ENCODE measurements at regions not wholly inside any gene's neighbourhood (a gene's known extent, or its start where the extent isn't known, plus 50 kb on each side); places are given as distances from the start of the nearest gene placed in this dataset.

DNA sequence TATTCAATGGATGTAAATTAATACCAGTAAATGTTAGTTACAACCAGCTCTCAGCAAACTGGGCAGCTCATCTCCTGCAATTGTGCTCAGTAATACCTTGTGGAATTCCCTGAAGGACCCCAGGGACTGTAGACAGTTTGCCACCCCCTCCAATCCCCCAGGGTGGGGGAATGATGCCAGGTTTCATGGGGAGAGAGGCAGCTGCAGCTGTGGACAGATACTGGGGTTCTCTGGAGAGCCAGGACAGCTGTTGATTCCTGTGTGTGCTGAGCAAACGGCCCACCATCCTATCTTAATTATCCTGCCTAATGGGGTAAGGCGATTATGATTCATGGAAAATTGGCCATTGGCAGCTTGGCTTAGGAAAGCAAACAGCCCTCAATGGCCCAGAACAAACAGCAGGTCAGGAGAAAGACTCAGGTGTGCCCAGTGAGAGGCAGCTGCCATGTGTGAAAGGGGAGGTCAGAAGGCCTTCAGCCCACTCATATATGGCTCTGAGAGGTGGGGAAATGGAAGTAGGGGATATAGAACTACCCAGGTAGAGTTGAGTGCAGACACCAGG lies 148.9 kb upstream of the CTTNBP2NL start:
- Mint-ChIP-seq H3K36me3 (ENCODE audit: low read depth) (no peaks in the 10 kb centered on the region), H3K27me3 (ENCODE audit: insufficient read depth) (peaks cover 28% of the 10 kb centered on the region), H3K4me1 (ENCODE audit: low read depth) (peaks cover 12% of the 10 kb centered on the region), H3K9me3 (no peaks in the 10 kb centered on the region), H3K4me3 (no peak overlapping the region), H3K27ac (no peak overlapping the region)
- TF ChIP-seq, protein P1, sequence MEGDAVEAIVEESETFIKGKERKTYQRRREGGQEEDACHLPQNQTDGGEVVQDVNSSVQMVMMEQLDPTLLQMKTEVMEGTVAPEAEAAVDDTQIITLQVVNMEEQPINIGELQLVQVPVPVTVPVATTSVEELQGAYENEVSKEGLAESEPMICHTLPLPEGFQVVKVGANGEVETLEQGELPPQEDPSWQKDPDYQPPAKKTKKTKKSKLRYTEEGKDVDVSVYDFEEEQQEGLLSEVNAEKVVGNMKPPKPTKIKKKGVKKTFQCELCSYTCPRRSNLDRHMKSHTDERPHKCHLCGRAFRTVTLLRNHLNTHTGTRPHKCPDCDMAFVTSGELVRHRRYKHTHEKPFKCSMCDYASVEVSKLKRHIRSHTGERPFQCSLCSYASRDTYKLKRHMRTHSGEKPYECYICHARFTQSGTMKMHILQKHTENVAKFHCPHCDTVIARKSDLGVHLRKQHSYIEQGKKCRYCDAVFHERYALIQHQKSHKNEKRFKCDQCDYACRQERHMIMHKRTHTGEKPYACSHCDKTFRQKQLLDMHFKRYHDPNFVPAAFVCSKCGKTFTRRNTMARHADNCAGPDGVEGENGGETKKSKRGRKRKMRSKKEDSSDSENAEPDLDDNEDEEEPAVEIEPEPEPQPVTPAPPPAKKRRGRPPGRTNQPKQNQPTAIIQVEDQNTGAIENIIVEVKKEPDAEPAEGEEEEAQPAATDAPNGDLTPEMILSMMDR (IDR thresholded peaks at IDR 0.05) = no peak
- DNase-seq = no peak

DNA sequence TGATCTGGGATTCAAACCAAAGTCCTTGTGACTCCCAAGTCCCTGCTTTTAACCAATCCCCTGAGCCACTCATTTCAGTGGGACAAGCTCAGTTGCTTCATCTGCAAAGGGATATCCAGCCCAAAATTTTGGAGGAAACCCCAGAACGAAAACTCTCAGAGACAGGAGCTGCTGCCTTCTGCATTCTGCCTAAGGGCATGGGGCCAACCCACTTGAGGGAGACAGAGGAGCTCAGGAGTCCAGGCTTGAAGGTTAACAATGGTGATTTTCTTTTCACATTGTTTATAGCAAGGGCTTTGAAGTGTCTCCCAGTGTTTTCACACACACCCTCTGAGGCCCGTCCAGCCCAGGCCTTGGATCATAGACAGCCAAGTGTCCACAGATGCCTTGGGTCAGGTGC lies 148.1 kb upstream of the CTTNBP2NL start:
- DNase-seq = no peak
- no peak overlapping the region for H3K27ac Mint-ChIP-seq
- H3K36me3 Mint-ChIP-seq (ENCODE audit: low read depth) = no peaks in the 10 kb centered on the region
- no peaks in the 10 kb centered on the region for H3K9me3 Mint-ChIP-seq
- TF ChIP-seq, protein P1 (IDR thresholded peaks at IDR 0.05) = no peak
- peaks cover 16% of the 10 kb centered on the region for H3K4me1 Mint-ChIP-seq (ENCODE audit: low read depth)
- H3K4me3 Mint-ChIP-seq = no peak overlapping the region
- peaks cover 26% of the 10 kb centered on the region for H3K27me3 Mint-ChIP-seq (ENCODE audit: insufficient read depth)

DNA sequence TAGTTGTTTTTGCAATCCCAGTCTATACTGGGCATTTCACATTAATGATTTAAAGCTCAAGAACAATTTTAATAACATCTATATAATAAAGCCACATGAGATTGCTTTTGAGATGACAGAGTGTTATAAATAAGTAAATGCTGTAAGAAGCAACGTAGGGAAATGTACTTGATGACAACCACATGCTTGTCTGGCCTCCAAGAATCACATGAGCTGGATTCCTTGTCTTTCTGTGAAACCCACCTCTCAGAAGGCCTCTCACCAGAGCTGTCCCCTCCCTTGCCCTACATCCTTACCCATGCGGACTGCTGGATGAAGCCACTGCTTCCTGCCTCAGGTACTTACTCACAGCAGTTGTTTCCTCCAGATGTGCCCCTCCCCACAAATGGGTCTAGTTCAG lies 145.1 kb upstream of the CTTNBP2NL start:
- Mint-ChIP-seq H3K4me3 (no peak overlapping the region), H3K9me3 (no peaks in the 10 kb centered on the region), H3K4me1 (ENCODE audit: low read depth) (peaks cover 16% of the 10 kb centered on the region), H3K27me3 (ENCODE audit: insufficient read depth) (peaks cover 32% of the 10 kb centered on the region), H3K36me3 (ENCODE audit: low read depth) (no peaks in the 10 kb centered on the region), H3K27ac (no peak overlapping the region)
- TF ChIP-seq, protein P1 (IDR thresholded peaks at IDR 0.05) = no peak
- no peak for DNase-seq

DNA sequence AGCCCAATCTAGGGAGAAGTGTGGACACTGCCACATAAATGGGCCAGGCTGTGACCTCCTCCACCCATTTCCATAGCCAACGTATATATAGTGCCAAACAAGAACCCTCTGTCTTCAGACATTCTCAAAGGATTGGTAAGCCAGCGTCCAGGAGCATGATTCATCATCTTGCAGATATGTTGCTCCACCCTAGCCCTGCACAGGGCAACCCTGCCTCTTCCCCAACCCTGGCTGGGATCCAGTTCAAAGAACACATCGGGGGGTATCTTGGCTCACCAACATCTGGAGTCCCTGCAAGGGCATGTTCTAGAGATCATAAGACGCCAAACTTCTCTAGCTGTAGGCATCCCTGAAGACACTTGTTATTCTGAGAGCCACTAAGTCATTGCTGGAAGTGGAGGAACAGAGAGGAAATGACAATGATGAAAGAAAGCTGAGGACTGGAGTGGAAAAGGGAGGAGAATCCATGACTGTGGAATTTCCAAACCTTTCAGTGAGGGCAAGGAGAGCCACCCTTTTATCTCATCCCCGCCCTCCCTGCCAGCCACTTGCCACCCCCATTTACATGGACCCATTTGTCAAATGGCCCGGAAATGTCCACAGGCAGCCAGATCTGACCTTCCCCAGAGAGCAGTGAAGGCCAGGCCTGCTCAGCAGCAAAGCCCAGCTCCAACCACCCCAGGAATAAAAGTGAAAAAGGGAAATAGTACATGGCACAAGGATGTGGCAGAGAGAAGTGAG lies 144.1 kb upstream of the CTTNBP2NL start:
- H3K27me3 Mint-ChIP-seq (ENCODE audit: insufficient read depth) = peaks cover 32% of the 10 kb centered on the region
- no peak overlapping the region for H3K27ac Mint-ChIP-seq
- H3K9me3 Mint-ChIP-seq = no peaks in the 10 kb centered on the region
- no peaks in the 10 kb centered on the region for H3K36me3 Mint-ChIP-seq (ENCODE audit: low read depth)
- H3K4me3 Mint-ChIP-seq = peak overlapping the region; percentile 24; the same call in 1 of the 2 replicates
- H3K4me1 Mint-ChIP-seq (ENCODE audit: low read depth) = peaks cover 16% of the 10 kb centered on the region
- TF ChIP-seq, protein P1 (IDR thresholded peaks at IDR 0.05) = no peak
- DNase-seq = peak; percentile 49

DNA sequence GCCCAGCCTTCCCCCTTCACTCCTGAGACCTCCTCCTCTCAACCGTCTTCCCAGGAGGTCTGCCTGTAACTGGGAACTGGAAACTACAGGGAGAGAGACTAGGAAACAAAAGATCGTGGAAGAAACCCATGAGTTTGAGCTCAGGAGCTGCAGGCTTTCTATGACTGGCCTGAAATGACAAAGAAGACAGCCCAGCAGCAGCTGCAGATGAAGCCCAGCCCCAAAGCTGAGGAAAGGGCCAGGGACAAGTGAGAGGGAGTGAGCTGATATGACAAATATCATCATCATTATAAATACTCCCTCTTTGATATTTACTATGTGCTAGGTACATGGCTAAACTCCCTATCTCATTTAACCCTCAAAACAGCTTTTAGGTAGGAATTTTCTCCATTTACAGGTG lies 142.6 kb upstream of the CTTNBP2NL start:
- Mint-ChIP-seq H3K9me3 (no peaks in the 10 kb centered on the region), H3K4me1 (ENCODE audit: low read depth) (peaks cover 16% of the 10 kb centered on the region), H3K36me3 (ENCODE audit: low read depth) (no peaks in the 10 kb centered on the region), H3K27me3 (ENCODE audit: insufficient read depth) (peaks cover 34% of the 10 kb centered on the region), H3K4me3 (no peak overlapping the region), H3K27ac (no peak overlapping the region)
- TF ChIP-seq, protein P1 (IDR thresholded peaks at IDR 0.05) = no peak
- no peak for DNase-seq

Data from HFFc6 (cell line).